ENCODE measurements at regions not wholly inside any gene's neighbourhood (a gene's known extent, or its start where the extent isn't known, plus 50 kb on each side); places are given as distances from the start of the nearest gene placed in this dataset.

DNA sequence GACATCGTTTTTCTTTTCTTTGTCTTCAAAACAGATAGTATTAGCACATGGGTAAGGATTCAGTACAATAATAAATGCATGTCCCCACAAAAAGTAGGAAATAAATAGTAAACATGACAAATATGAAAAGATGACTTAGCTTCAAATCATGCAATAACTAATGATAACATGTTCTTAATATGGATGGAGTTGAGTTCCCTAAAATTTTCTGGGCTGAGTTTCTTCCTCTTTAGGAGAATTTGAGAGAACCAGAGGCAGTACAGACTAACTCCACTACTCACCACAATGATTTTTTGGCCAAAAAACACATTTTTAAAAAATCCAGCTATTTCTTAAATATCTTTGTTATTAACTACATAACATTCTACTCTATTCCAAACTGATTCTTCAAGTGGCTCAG, 432.3 kb upstream of the HS3ST1 start:
- TF ChIP-seq, protein P1, sequence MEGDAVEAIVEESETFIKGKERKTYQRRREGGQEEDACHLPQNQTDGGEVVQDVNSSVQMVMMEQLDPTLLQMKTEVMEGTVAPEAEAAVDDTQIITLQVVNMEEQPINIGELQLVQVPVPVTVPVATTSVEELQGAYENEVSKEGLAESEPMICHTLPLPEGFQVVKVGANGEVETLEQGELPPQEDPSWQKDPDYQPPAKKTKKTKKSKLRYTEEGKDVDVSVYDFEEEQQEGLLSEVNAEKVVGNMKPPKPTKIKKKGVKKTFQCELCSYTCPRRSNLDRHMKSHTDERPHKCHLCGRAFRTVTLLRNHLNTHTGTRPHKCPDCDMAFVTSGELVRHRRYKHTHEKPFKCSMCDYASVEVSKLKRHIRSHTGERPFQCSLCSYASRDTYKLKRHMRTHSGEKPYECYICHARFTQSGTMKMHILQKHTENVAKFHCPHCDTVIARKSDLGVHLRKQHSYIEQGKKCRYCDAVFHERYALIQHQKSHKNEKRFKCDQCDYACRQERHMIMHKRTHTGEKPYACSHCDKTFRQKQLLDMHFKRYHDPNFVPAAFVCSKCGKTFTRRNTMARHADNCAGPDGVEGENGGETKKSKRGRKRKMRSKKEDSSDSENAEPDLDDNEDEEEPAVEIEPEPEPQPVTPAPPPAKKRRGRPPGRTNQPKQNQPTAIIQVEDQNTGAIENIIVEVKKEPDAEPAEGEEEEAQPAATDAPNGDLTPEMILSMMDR (IDR thresholded peaks at IDR 0.05), result no peak
- TF ChIP-seq POLR2A (IDR thresholded peaks at IDR 0.05) (no peak), POLR2AphosphoS5 (IDR thresholded peaks at IDR 0.05) (no peak)
